VCaP (cell line): ENCODE measurements at regions not wholly inside any gene's neighbourhood (a gene's known extent, or its start where the extent isn't known, plus 50 kb on each side); places are given as distances from the start of the nearest gene placed in this dataset.
"Not testable (repeated sequence)": the region's sequence is repeated elsewhere in the genome, so short reads cannot be mapped to it uniquely, and the experiment has no call there.

Experiments
- H3K27ac ChIP-seq: fragments of 450-650 bp; 2 replicates; pipeline ENCODE4 v1.5.1; 2017
- CTCF ChIP-seq: fragments of 450-650 bp; conservative IDR thresholded peaks from 2 replicates; pipeline ENCODE4 v1.5.1; 2017; ENCODE audit warnings: mild to moderate bottlenecking, moderate library complexity

- no peak overlapping the region for H3K27ac ChIP-seq
- TF ChIP-seq CTCF = no peak
These were observed 554.8 kb downstream of the MFSD1 start for GRCh38 chr3:159356606-159357005.

DNA sequence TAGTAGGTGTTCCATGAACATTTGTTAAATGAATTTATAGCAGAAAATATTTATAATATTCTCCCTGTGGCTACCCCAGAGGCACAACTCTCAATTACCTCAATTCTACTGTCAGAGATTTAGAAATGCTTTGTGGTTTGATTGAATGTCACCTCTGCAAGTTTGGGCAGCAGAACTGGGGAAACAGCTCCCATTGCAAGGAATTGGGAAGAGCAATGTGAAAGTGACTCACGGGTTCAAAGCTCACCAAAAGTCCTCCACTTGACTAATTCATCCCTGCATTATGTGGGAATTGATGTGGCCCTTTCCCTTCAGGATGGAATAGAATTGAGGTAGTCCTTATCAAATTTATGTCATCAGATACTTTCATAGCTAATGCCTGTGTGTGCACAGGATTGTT is 562.7 kb downstream of the MFSD1 start:
- no peak for TF ChIP-seq CTCF
- H3K27ac ChIP-seq = no peak overlapping the region

DNA sequence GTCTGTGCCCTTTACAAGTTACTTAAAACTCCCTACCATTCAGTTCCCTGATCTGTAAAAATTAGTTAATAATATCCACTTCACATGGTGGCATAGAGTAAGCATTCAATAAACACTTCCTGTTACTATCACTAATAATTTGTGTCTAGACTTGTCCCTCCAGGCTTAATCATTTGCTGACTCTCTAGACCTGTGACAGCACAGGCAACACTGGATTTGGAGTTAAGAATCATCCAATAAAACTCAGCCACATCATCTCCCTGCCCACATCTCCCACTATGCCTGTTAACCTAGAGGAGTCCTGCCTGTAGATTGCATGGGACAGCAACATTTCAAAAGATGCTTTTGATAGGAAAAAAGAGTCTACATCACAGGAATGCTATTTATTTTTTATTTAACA is 564.6 kb downstream of the MFSD1 start:
- H3K27ac ChIP-seq = no peak overlapping the region
- no peak for TF ChIP-seq CTCF

DNA sequence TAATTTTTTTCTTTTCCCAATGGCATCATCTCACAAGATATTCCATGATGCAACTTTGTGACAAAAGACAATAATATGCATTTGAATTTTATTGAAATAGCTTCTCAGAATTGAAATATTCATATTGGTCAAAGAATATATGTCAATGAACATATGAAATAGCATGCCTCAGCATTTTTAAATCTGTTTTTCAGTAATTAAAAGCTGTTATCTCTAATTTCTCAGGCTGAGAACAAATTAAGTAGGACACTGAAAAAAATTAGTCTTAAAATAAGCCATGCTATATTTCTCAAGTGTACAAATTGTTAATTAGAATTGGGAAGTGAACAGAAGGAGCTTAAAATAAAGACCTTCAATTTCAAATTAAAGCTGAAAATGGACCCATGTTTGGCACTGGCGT is 570.1 kb downstream of the MFSD1 start:
- no peak overlapping the region for H3K27ac ChIP-seq
- TF ChIP-seq CTCF = no peak

GRCh38 chr3:159378396-159379194 is 576.7 kb downstream of the MFSD1 start:
- no peak for TF ChIP-seq CTCF

GRCh38 chr3:159380891-159381290 is 579.0 kb downstream of the MFSD1 start:
- TF ChIP-seq CTCF = no peak
- H3K27ac ChIP-seq = no peak overlapping the region

More at GRCh38 chr3:159378396-159379194, 576.7 kb downstream of the MFSD1 start:
- H3K27ac ChIP-seq = no peak overlapping the region

GRCh38 chr3:159390656-159391212 is 588.9 kb downstream of the MFSD1 start:
- no peak overlapping the region for H3K27ac ChIP-seq
- TF ChIP-seq CTCF = no peak

- H3K27ac ChIP-seq = not testable (repeated sequence)
These were observed 591.0 kb upstream of the IL12A start for GRCh38 chr3:159397683-159398082.
